ENCODE measurements at regions not wholly inside any gene's neighbourhood (a gene's known extent, or its start where the extent isn't known, plus 50 kb on each side); places are given as distances from the start of the nearest gene placed in this dataset.

DNA sequence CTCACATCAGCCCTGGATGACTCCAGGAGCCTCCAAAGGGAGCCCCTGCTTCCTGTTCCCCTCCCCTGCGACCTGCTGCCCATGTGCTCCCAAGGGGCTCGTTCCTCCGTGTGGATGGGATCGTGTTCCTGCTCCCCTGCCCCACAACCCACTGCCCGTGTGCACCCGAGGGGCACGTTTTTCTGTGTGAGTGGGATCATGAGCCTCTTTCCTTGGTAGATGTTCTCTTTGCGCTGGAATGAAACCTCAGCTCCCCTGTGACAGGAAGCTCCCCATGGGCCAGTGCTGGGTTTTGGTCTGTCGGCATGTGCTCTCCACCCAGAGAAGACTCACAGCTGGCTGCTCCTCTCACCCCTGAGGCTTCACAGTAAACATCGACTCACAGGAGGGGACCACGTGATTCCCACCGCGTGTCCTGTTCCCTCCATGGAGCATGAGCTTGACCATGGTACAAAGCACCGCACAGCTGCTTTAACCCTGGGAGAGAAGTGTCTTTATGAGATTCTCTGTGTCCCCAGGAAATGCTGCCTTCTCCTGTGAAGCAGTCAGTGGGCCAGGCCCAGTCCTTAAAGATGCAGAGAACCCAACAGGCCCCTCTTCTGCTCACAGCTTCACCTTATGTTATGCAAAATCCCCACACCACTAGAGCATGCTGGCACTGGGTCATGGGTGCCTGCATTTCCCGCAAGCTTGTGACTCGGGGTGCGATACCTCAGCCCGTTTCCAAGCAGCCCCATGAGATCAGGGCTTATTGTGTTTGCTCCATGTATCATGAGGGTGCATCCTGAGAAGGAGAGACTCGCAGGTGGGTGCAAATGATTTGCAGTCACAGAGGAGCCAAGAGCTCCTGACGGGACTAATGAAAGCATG, 215.1 kb downstream of the ERMARD start:
- H3K79me1 ChIP-seq (replicated peaks; ENCODE audit: low read length, poor library complexity, severe bottlenecking): no peaks in the 10 kb centered on the region
- no peak overlapping the region for H2BK120ac ChIP-seq (ENCODE audit: low read depth, low read length)
- no peaks in the 10 kb centered on the region for H3K4me1 ChIP-seq (ENCODE audit: control insufficient read depth, insufficient read depth, low read depth, low read length)
- no peak overlapping the region for H3K4ac ChIP-seq (ENCODE audit: low read depth in 1 of 2, low read length in 2 of 2)
- 86% methylated on average over 15 of the region's 20 CpGs for WGBS
- no peak overlapping the region for H4K91ac ChIP-seq (ENCODE audit: low read length)
- peaks cover 7 to 38% of the 10 kb centered on the region in 2 experiments for H3K27me3 ChIP-seq (ENCODE audit: control insufficient read depth in 1 of 2, insufficient read depth in 1 of 2, low read length in 2 of 2)
- no peak overlapping the region for H3K27ac ChIP-seq (ENCODE audit: low read length, poor library complexity, severe bottlenecking)
- H3K36me3 ChIP-seq (ENCODE audit: control insufficient read depth in 1 of 2, insufficient read depth in 2 of 2, low read depth in 1 of 2, low read length in 2 of 2): no peaks in the 10 kb centered on the region
- no peak overlapping the region for H3K4me3 ChIP-seq (ENCODE audit: insufficient read depth in 1 of 2, low read depth in 1 of 2, low read length in 2 of 2)
- H4K8ac ChIP-seq (ENCODE audit: low read length): no peak overlapping the region
- H2BK15ac ChIP-seq (ENCODE audit: low read depth, poor library complexity, severe bottlenecking): no peak overlapping the region
- H2BK5ac ChIP-seq (ENCODE audit: low read depth, low read length, poor library complexity, severe bottlenecking): no peak overlapping the region
- DNase-seq: no peak
- H3K4me2 ChIP-seq (ENCODE audit: low read length, poor library complexity, severe bottlenecking): no peak overlapping the region
- no peak overlapping the region for H3K9ac ChIP-seq (ENCODE audit: low read length)
- no peak overlapping the region for H2AK5ac ChIP-seq (ENCODE audit: low read length, severe bottlenecking)
- H2AFZ ChIP-seq (ENCODE audit: low read depth, low read length): no peak overlapping the region
- H2BK12ac ChIP-seq (ENCODE audit: low read length in 2 of 2): no peak overlapping the region
- H3K23ac ChIP-seq (ENCODE audit: low read length in 2 of 2): no peak overlapping the region
- no peak overlapping the region for H3K18ac ChIP-seq (ENCODE audit: low read depth in 1 of 2, low read length in 2 of 2)
- H3K9me3 ChIP-seq (ENCODE audit: control insufficient read depth, low read length): no peaks in the 10 kb centered on the region
- H3K14ac ChIP-seq (ENCODE audit: low read length in 2 of 2): no peak overlapping the region

DNA sequence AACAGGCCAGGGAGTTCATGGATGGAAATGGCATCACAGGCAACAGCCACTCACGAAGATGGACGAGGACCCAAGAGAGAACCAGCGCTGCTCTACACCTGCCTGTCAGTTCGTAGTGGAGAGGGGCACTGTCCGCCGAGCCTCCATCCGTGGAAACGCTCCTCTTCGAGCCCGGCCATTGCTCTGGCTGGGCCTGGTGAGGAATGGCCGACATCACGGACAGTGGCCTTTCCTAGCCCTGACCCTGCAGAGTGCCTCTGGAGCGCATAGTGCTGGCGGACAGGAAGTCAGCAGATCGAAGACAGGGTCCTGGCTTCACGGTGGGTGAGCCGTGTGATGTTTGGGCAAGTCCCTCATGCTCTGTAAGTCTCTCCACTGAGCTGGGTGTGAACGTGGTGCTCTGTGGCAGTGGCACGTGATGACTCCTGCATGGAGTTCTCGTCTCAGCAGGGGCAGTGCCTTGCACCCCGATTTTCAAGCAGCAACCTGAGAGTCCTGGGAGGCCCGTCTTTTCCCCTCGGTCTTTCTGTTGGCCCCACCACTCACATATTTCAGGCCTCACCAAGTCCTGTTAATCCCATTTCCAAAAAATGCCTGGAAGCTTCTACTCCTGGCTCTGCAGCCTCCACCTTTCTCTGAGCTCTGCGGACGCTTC, 214.4 kb downstream of the ERMARD start:
- 83% methylated on average over 25 of the region's 25 CpGs for WGBS
- H3K79me1 ChIP-seq (replicated peaks; ENCODE audit: low read length, poor library complexity, severe bottlenecking): no peaks in the 10 kb centered on the region
- H3K9ac ChIP-seq (ENCODE audit: low read length): no peak overlapping the region
- no peak overlapping the region for H4K91ac ChIP-seq (ENCODE audit: low read length)
- no peak overlapping the region for H3K18ac ChIP-seq (ENCODE audit: low read depth in 1 of 2, low read length in 2 of 2)
- no peak overlapping the region for H3K23ac ChIP-seq (ENCODE audit: low read length in 2 of 2)
- no peak for DNase-seq
- no peak overlapping the region for H3K4ac ChIP-seq (ENCODE audit: low read depth in 1 of 2, low read length in 2 of 2)
- no peak overlapping the region for H2BK12ac ChIP-seq (ENCODE audit: low read length in 2 of 2)
- H3K36me3 ChIP-seq (ENCODE audit: control insufficient read depth in 1 of 2, insufficient read depth in 2 of 2, low read depth in 1 of 2, low read length in 2 of 2): no peaks in the 10 kb centered on the region
- no peak overlapping the region for H2AFZ ChIP-seq (ENCODE audit: low read depth, low read length)
- H3K27ac ChIP-seq (ENCODE audit: low read length, poor library complexity, severe bottlenecking): no peak overlapping the region
- H2AK5ac ChIP-seq (ENCODE audit: low read length, severe bottlenecking): no peak overlapping the region
- H2BK5ac ChIP-seq (ENCODE audit: low read depth, low read length, poor library complexity, severe bottlenecking): no peak overlapping the region
- H3K14ac ChIP-seq (ENCODE audit: low read length in 2 of 2): no peak overlapping the region
- H4K8ac ChIP-seq (ENCODE audit: low read length): no peak overlapping the region
- H2BK15ac ChIP-seq (ENCODE audit: low read depth, poor library complexity, severe bottlenecking): no peak overlapping the region
- no peaks in the 10 kb centered on the region for H3K9me3 ChIP-seq (ENCODE audit: control insufficient read depth, low read length)
- peaks cover 14 to 45% of the 10 kb centered on the region in 2 experiments for H3K27me3 ChIP-seq (ENCODE audit: control insufficient read depth in 1 of 2, insufficient read depth in 1 of 2, low read length in 2 of 2)
- H3K4me3 ChIP-seq (ENCODE audit: insufficient read depth in 1 of 2, low read depth in 1 of 2, low read length in 2 of 2): no peak overlapping the region
- no peak overlapping the region for H2BK120ac ChIP-seq (ENCODE audit: low read depth, low read length)
- H3K4me2 ChIP-seq (ENCODE audit: low read length, poor library complexity, severe bottlenecking): no peak overlapping the region
- no peaks in the 10 kb centered on the region for H3K4me1 ChIP-seq (ENCODE audit: control insufficient read depth, insufficient read depth, low read depth, low read length)

DNA sequence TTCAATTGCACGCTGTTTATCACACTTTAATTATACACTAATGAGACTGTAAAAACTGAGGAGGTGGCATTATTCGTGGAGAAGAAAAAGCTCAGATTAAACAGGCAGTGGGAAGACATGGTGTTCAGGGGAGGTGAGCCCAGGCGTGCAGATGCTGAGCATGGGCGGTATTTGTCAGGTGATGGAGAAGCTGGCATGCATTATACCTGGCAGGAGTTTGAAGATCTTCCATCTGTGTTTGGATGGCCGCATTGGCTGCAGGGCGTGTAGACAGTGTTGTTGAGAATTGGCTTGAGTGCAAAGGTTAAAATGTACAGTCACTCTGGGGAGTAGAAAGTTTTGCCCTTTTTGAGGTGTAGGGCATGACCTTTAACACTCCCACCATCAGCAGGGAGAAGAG, 213.8 kb downstream of the ERMARD start:
- no peak overlapping the region for H2BK12ac ChIP-seq (ENCODE audit: low read length in 2 of 2)
- H3K9me3 ChIP-seq (ENCODE audit: control insufficient read depth, low read length): no peaks in the 10 kb centered on the region
- DNase-seq: no peak
- H3K4me3 ChIP-seq (ENCODE audit: insufficient read depth in 1 of 2, low read depth in 1 of 2, low read length in 2 of 2): no peak overlapping the region
- H2BK120ac ChIP-seq (ENCODE audit: low read depth, low read length): no peak overlapping the region
- WGBS: 66% methylated on average over 5 of the region's 6 CpGs
- H3K79me1 ChIP-seq (replicated peaks; ENCODE audit: low read length, poor library complexity, severe bottlenecking): no peaks in the 10 kb centered on the region
- no peak overlapping the region for H3K4ac ChIP-seq (ENCODE audit: low read depth in 1 of 2, low read length in 2 of 2)
- H3K36me3 ChIP-seq (ENCODE audit: control insufficient read depth in 1 of 2, insufficient read depth in 2 of 2, low read depth in 1 of 2, low read length in 2 of 2): no peaks in the 10 kb centered on the region
- H4K91ac ChIP-seq (ENCODE audit: low read length): no peak overlapping the region
- no peak overlapping the region for H2BK5ac ChIP-seq (ENCODE audit: low read depth, low read length, poor library complexity, severe bottlenecking)
- H2BK15ac ChIP-seq (ENCODE audit: low read depth, poor library complexity, severe bottlenecking): no peak overlapping the region
- no peak overlapping the region for H2AFZ ChIP-seq (ENCODE audit: low read depth, low read length)
- no peak overlapping the region for H3K18ac ChIP-seq (ENCODE audit: low read depth in 1 of 2, low read length in 2 of 2)
- no peak overlapping the region for H3K14ac ChIP-seq (ENCODE audit: low read length in 2 of 2)
- peaks cover 15 to 47% of the 10 kb centered on the region in 2 experiments for H3K27me3 ChIP-seq (ENCODE audit: control insufficient read depth in 1 of 2, insufficient read depth in 1 of 2, low read length in 2 of 2)
- no peak overlapping the region for H4K8ac ChIP-seq (ENCODE audit: low read length)
- no peaks in the 10 kb centered on the region for H3K4me1 ChIP-seq (ENCODE audit: control insufficient read depth, insufficient read depth, low read depth, low read length)
- no peak overlapping the region for H3K4me2 ChIP-seq (ENCODE audit: low read length, poor library complexity, severe bottlenecking)
- no peak overlapping the region for H2AK5ac ChIP-seq (ENCODE audit: low read length, severe bottlenecking)
- no peak overlapping the region for H3K27ac ChIP-seq (ENCODE audit: low read length, poor library complexity, severe bottlenecking)
- no peak overlapping the region for H3K9ac ChIP-seq (ENCODE audit: low read length)
- no peak overlapping the region for H3K23ac ChIP-seq (ENCODE audit: low read length in 2 of 2)

DNA sequence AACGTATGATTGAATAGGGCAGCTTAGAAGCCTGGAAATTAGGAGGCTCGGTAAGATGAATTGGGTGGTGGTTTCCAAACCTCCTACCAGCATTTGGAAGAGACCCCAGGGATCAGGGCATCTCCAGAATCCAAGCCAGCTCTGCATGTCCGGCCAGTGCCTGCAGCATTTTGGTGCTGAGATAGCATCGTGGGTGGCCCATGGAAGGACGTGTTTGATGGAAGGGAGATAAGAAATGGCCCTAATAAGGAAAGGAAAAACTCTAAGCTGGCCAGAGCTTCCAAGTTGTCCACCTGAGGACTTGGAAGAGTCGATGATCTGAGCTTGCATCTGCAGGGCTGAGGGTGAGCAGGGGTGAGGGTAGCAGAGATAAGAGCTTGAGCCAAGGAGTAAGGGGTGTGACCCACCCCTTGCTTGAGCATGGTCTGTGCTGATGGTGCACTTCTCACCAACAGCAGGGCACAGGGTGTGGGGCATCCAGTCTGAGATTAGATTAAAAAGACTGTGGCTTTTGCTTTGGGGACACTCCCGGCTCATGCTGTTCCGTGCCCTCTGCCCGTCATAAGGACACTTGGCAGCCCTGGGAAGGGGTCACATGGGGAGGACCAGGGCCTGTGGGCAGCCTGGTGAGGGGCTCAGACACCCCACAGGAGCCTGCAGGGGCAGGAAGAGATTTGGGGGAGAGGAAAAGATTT, 213.2 kb downstream of the ERMARD start:
- Histone ChIP-seq H3K18ac (ENCODE audit: low read depth in 1 of 2, low read length in 2 of 2) (no peak overlapping the region), H3K23ac (ENCODE audit: low read length in 2 of 2) (no peak overlapping the region), H3K9me3 (ENCODE audit: control insufficient read depth, low read length) (no peaks in the 10 kb centered on the region), H2AFZ (ENCODE audit: low read depth, low read length) (no peak overlapping the region), H2BK5ac (ENCODE audit: low read depth, low read length, poor library complexity, severe bottlenecking) (no peak overlapping the region), H2BK12ac (ENCODE audit: low read length in 2 of 2) (no peak overlapping the region), H2AK5ac (ENCODE audit: low read length, severe bottlenecking) (no peak overlapping the region), H4K8ac (ENCODE audit: low read length) (no peak overlapping the region), H3K27me3 (ENCODE audit: control insufficient read depth in 1 of 2, insufficient read depth in 1 of 2, low read length in 2 of 2) (peaks cover 19 to 45% of the 10 kb centered on the region in 2 experiments), H3K4me2 (ENCODE audit: low read length, poor library complexity, severe bottlenecking) (no peak overlapping the region), H3K27ac (ENCODE audit: low read length, poor library complexity, severe bottlenecking) (no peak overlapping the region), H3K36me3 (ENCODE audit: control insufficient read depth in 1 of 2, insufficient read depth in 2 of 2, low read depth in 1 of 2, low read length in 2 of 2) (no peaks in the 10 kb centered on the region), H3K79me1 (replicated peaks; ENCODE audit: low read length, poor library complexity, severe bottlenecking) (no peaks in the 10 kb centered on the region), H3K4me3 (ENCODE audit: insufficient read depth in 1 of 2, low read depth in 1 of 2, low read length in 2 of 2) (no peak overlapping the region), H3K4ac (ENCODE audit: low read depth in 1 of 2, low read length in 2 of 2) (no peak overlapping the region), H4K91ac (ENCODE audit: low read length) (peak overlapping the region; percentile 14), H3K4me1 (ENCODE audit: control insufficient read depth, insufficient read depth, low read depth, low read length) (no peaks in the 10 kb centered on the region), H2BK120ac (ENCODE audit: low read depth, low read length) (no peak overlapping the region), H3K14ac (ENCODE audit: low read length in 2 of 2) (no peak overlapping the region), H2BK15ac (ENCODE audit: low read depth, poor library complexity, severe bottlenecking) (no peak overlapping the region), H3K9ac (ENCODE audit: low read length) (no peak overlapping the region)
- DNase-seq: no peak
- 80% methylated on average over 9 of the region's 9 CpGs for WGBS

Measured in mesenchymal stem cell (in vitro differentiated cells and primary cell).